SK-N-SH treated with all-trans-retinoic acid at 6 μM for 48 hours (cell line): ENCODE measurements at regions not wholly inside any gene's neighbourhood (a gene's known extent, or its start where the extent isn't known, plus 50 kb on each side); places are given as distances from the start of the nearest gene placed in this dataset.

Experiments
- CSDC2 ChIP-seq: fragments of 250-450 bp; sonication (Bioruptor Pico); IDR thresholded peaks from 2 replicates; pipeline ENCODE4 v1.5.0; 2020; ENCODE audit warnings: mild to moderate bottlenecking, moderate library complexity
- ESRRG ChIP-seq: fragments of 250-450 bp; sonication (Bioruptor Pico); IDR thresholded peaks from 2 replicates; pipeline ENCODE4 v1.6.1; 2021; ENCODE audit warnings: mild to moderate bottlenecking

- no peak for TF ChIP-seq CSDC2
- TF ChIP-seq ESRRG: no peak
Observed at GRCh38 chr4:65202853-65203236, 467.4 kb downstream of the EPHA5 start.
